Stimulated activated CD8-positive, alpha-beta memory T cell treated with anti-CD3 and anti-CD28 coated beads, Interleukin-4, amount 100 ng/mL, for 1 hour (primary cell): ENCODE measurements at regions not wholly inside any gene's neighbourhood (a gene's known extent, or its start where the extent isn't known, plus 50 kb on each side); places are given as distances from the start of the nearest gene placed in this dataset.

ENCODE experiments used
- DNase-seq, 2 donors: peaks; one replicate each; pipeline ENCODE4 v3.0.0-alpha.2; 2020; ENCODE audit warnings: low read depth in 2 of 2, low spot score in 1 of 2

GRCh38 chr3:31246293-31247062 is 286.2 kb upstream of the STT3B start:
- no peak for DNase-seq

DNA sequence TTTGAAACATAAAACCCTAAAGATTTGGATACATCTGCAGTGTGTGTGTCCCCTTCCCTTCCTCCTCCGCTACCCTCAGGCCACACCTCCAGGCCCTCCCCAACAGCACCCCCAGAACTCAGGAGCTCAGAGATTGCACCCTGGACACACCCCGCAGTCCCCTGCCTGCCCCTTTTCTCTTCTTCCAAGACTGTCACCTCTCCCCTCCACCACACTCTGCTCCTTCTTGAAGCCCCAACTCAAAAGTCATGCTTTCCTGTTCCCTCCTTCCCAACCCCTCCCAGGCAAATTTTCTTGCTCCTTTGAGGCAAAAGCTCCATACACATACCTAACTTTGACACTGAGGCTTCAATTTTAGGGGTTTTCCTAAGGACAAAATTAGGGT is 285.7 kb upstream of the STT3B start:
- no peak for DNase-seq

DNA sequence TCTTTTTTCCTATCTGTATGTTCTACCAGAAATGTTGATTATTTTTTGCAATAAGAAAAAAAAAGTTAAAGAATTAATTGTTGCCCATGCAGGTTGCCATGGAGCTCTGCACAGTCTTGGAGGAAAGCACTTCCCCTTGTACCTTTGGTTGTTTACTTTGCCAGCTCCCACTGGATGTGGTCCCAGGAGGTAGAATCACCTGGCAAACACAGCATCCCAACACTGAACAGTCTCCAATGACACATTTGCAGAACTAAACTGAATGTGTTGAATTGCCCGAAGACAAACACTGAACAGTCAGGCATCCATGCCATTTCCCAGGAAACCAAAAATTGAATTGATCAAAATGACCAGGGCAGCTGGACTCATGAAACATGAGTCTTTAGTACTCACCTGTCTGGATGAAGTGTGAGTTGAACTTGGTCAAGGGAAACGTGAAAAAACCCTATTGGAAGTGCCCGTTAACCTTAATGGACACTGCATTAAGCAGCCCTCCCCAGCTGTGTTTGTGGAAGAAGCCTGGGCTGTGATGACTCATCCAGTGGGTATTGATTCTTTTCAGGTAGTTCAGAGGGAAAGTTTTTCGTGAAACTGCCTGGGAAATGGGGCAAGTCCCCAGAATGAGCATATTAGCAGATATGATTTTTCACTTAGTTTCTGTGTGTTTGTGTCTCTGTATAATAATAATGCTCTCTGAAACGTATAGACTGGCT is 284.7 kb upstream of the STT3B start:
- DNase-seq, result no peak

GRCh38 chr3:31248563-31248992 is 284.1 kb upstream of the STT3B start:
- no peak for DNase-seq

GRCh38 chr3:31249545-31249944 is 283.2 kb upstream of the STT3B start:
- no peak for DNase-seq

DNA sequence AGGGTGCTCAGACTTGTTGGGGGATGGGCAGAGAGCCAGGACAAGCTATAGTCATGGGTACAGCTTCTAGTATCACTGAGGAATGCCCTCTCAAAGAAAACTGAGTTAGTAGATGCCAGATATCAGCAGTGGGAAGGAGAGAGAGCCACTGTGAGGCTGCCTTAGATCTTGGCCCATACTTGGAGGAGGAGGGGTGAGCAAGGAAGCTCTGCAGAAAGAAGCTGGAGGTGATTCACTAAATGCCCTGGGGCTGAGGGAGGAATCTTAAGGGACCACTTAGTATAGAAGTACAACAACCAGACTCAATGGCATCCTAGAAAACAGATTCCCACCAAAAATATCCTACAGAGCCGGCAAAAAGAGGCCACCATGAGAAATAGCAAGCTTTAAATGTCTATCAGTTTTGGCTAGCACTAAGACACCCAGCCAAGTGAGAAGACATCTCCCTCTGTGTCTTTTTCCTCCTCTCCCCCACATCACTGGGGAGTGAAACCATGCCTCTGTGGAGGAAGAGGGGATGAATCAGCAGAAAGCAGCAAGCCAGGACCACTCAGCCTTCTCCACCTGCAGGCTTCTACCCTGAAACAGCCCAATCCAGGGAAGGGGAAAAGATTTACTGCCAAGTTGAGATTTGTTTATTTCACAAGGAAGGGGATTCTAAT is 282.5 kb upstream of the STT3B start:
- DNase-seq, result no peak

DNA sequence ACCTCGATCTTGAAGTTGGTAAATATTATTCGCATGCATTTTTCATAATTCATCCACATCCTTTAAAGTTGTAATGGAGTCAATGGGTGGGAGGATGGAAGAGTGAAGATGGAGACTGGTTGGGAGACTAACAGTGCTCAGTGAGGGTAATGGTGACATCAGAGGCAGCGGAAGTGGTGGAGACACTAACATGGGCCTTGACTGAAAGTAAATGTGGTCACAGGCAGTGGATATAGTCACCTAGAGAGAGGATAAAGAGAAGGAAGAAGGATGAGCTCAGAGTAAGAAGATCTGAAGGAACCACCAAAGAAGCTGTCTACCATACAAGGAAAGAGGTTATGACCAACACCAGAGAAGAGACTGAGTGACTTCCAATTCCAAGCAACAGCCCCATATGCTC is 281.6 kb upstream of the STT3B start:
- DNase-seq, result no peak

- DNase-seq, result no peak
Measured at GRCh38 chr3:31252216-31253185, 280.2 kb upstream of the STT3B start.

DNA sequence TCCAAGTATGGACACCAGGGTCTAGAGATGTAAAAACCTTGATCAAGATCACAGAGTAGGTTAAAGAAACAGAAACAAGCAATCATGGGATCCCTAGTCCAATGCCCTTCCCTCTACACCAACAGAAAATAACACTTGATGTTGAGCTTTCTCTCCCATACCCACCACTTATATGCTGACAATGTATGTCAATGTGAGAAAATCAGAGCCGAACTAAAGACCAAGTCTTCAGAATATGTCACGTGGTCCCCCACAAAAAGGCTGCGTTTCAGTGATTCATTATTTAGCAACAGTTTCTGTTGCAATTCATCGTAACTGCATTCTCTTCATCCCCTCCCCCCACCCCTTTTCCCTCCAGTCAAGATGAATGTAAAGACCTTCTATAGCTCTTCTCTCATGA is 278.9 kb upstream of the STT3B start:
- DNase-seq, result no peak

- DNase-seq, result no peak
Measured at GRCh38 chr3:31254483-31254882, 278.2 kb upstream of the STT3B start.

- DNase-seq, result no peak
Measured at GRCh38 chr3:31255007-31255581, 277.6 kb upstream of the STT3B start.

- no peak for DNase-seq
Measured at GRCh38 chr3:31262201-31262600, 270.5 kb upstream of the STT3B start.

- DNase-seq, result no peak
Measured at GRCh38 chr3:31263897-31264296, 268.8 kb upstream of the STT3B start.

DNA sequence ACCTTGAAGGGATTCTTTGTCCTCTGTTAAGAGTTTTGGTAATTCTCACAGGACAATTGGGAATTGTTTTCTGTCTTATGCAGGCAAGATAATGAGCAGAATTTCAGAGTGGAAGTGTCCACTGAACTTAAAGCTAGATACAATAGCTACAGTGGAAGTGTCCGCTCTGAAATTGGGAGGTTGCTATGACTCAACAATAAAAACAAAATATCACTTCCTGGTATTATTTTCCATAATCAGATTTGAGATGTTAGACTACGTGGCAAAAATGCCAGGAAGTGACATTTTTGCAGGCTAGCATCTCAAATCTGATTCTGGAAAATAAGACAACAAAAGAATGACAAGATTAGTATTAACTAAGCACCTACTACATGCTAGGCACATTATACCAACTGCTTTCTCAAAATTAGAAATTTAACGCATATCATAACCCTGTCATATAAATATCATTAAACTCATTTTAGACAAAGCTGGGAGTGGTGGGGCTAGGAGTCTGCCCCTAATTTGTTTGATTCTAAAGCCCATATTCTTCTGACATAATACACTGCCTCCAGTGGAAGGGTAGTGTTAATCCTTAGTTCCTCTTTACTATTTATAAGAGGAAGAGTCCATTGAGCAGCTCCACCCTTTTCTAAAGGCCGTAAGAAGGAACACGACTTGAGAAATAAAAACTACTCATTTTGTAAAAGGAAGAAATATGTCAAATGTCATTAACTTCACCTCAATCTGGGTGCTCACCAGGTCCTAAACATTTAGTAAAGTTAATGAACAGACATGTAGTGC is 266.9 kb upstream of the STT3B start:
- no peak for DNase-seq

- DNase-seq, result no peak
Measured at GRCh38 chr3:31268868-31269267, 263.9 kb upstream of the STT3B start.

- no peak for DNase-seq
Measured at GRCh38 chr3:31270010-31270409, 262.7 kb upstream of the STT3B start.

DNA sequence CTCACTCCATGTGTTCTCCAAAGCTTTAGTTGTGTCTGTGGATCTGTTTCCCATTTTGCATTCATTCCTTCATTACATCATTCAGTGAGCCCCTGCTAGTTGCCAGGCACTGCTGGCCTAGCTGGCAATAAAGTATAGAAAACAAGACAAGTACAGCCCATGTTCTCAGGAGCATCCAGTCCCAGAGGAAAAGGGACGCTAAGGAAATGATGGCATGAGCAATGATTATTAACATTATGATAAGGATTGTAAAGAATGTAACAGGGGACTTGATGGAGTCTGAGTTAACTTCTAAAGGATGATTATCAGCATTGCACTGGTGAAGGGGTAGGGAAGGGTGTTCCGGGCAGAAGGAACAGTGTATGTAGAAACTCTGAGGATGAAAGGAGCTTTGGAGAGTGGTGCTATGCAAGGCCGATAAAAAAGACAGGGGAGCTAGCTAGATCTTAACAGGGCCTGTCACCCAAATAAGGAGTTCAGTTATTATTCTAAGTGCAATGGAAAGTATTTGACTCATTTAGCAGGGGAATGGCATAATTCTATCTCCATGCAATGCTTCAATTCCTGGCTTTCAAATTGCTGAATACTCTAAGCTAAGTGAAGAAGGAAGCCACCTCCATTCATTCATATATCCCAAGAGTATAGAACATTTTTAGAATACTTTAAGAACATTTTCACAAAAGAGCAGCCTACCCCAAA is 258.2 kb upstream of the STT3B start:
- no peak for DNase-seq

DNA sequence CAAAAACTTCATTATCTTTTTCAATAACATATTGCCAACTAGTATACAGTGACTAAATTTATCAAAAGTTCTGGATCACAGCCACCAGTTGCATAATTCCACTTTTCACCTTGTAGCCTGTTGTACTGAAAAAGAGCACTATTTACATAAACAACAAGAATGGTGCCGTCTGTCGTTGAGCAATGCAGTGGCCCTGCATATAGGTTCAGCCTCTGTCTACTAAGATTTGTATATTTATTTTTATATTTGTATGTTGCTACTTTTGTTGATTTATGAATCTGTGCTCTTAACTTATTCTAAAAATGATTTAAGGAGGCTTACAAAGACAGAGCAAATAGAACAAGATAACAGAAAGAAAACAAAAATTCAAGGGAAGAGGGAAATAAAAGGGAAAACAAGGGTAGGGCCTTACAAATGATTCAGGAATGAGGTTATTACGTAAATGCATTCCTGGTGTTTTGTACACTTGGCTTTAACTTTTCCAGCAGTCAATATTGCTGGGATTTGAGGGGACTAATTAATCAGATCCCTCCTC is 257.6 kb upstream of the STT3B start:
- no peak for DNase-seq

- DNase-seq, result no peak
Measured at GRCh38 chr3:31275583-31275982, 257.1 kb upstream of the STT3B start.
